ENCODE measurements at regions not wholly inside any gene's neighbourhood (a gene's known extent, or its start where the extent isn't known, plus 50 kb on each side); places are given as distances from the start of the nearest gene placed in this dataset.

- no peaks in the 10 kb centered on the region for H3K36me3 ChIP-seq (ENCODE audit: insufficient read depth, low read length)
- ChIA-PET POLR2A (interaction anchor here (0.9 kb wide), 1 partner anchor 382 kb away, joined by 3 read pairs; no protein-coding TSS in a partner anchor), CTCF (no interaction called here)
- TF ChIP-seq CTCF (IDR thresholded peaks at IDR 0.05), result no peak
- ATAC-seq (ENCODE audit: poor library complexity), result no peak
- no peaks in the 10 kb centered on the region for H3K36me3 Mint-ChIP-seq (ENCODE audit: low read depth)
- H3K27ac Mint-ChIP-seq, result no peak overlapping the region
- H3K27me3 Mint-ChIP-seq, result peaks cover 7% of the 10 kb centered on the region
- no peaks in the 10 kb centered on the region for H3K4me1 ChIP-seq (ENCODE audit: insufficient read depth, low read length)
- no peaks in the 10 kb centered on the region for H3K9me3 ChIP-seq (ENCODE audit: control insufficient read depth in 1 of 2, insufficient read depth in 1 of 2, low read length in 2 of 2)
- H3K27ac ChIP-seq (ENCODE audit: low read depth in 1 of 2, low read length in 2 of 2), result no peak overlapping the region
- no peaks in the 10 kb centered on the region for H3K27me3 ChIP-seq (ENCODE audit: control insufficient read depth in 1 of 2, insufficient read depth in 2 of 2, low read length in 2 of 2)
- no peak overlapping the region for H3K4me3 Mint-ChIP-seq
- intact Hi-C loops (cut with DNase I, micrococcal nuclease), result no loop called here
- no peak for DNase-seq
- no peaks in the 10 kb centered on the region for H3K9me3 Mint-ChIP-seq
- no peaks in the 10 kb centered on the region for H3K4me1 Mint-ChIP-seq (ENCODE audit: low read depth)
- H3K4me3 ChIP-seq (ENCODE audit: low read length), result no peak overlapping the region
Observed at GRCh38 chr7:25779002-25779546, 372.9 kb upstream of the NFE2L3 start.

- Mint-ChIP-seq H3K36me3 (ENCODE audit: low read depth) (no peaks in the 10 kb centered on the region), H3K4me3 (no peak overlapping the region), H3K4me1 (ENCODE audit: low read depth) (no peaks in the 10 kb centered on the region), H3K9me3 (no peaks in the 10 kb centered on the region), H3K27ac (no peak overlapping the region), H3K27me3 (peaks cover 7% of the 10 kb centered on the region)
- TF ChIP-seq CTCF (IDR thresholded peaks at IDR 0.05), result no peak
- Histone ChIP-seq H3K27ac (ENCODE audit: low read depth in 1 of 2, low read length in 2 of 2) (no peak overlapping the region), H3K27me3 (ENCODE audit: control insufficient read depth in 1 of 2, insufficient read depth in 2 of 2, low read length in 2 of 2) (no peaks in the 10 kb centered on the region), H3K9me3 (ENCODE audit: control insufficient read depth in 1 of 2, insufficient read depth in 1 of 2, low read length in 2 of 2) (no peaks in the 10 kb centered on the region), H3K4me3 (ENCODE audit: low read length) (no peak overlapping the region), H3K36me3 (ENCODE audit: insufficient read depth, low read length) (no peaks in the 10 kb centered on the region), H3K4me1 (ENCODE audit: insufficient read depth, low read length) (no peaks in the 10 kb centered on the region)
- ChIA-PET CTCF (no interaction called here), POLR2A (no interaction called here)
- intact Hi-C loops (cut with DNase I, micrococcal nuclease), result no loop called here
- no peak for ATAC-seq (ENCODE audit: poor library complexity)
- no peak for DNase-seq
Observed at GRCh38 chr7:25780904-25781303, 371.1 kb upstream of the NFE2L3 start.

DNA sequence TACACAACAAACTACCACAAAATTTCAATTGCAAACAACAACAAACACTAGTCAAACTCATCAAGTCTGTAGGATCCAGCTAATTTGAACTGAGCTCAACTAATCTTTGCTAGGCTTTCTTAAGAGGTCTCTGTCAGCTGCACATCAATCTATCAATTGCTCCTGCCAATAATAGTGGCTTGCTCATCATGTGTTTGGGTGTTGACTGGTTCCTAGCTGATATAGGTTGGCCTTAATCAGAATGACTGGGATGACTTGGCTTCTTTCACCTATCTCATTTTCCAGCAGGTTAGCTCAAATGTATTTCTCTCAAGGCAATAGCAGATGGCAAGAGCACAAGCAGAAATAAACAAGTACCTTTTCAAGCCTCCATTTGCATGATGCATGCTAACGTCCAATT lies 370.3 kb upstream of the NFE2L3 start:
- Mint-ChIP-seq H3K4me1 (ENCODE audit: low read depth) (no peaks in the 10 kb centered on the region), H3K4me3 (no peak overlapping the region), H3K27ac (no peak overlapping the region), H3K36me3 (ENCODE audit: low read depth) (no peaks in the 10 kb centered on the region), H3K27me3 (peaks cover 7% of the 10 kb centered on the region), H3K9me3 (no peaks in the 10 kb centered on the region)
- ChIA-PET CTCF (interaction anchor here (0.6 kb wide), 1 partner anchor 1728 kb away, joined by 3 read pairs; no protein-coding TSS in a partner anchor), POLR2A (no interaction called here)
- TF ChIP-seq CTCF (IDR thresholded peaks at IDR 0.05), result no peak
- Histone ChIP-seq H3K36me3 (ENCODE audit: insufficient read depth, low read length) (no peaks in the 10 kb centered on the region), H3K27me3 (ENCODE audit: control insufficient read depth in 1 of 2, insufficient read depth in 2 of 2, low read length in 2 of 2) (no peaks in the 10 kb centered on the region), H3K4me1 (ENCODE audit: insufficient read depth, low read length) (no peaks in the 10 kb centered on the region), H3K4me3 (ENCODE audit: low read length) (no peak overlapping the region), H3K27ac (ENCODE audit: low read depth in 1 of 2, low read length in 2 of 2) (no peak overlapping the region), H3K9me3 (ENCODE audit: control insufficient read depth in 1 of 2, insufficient read depth in 1 of 2, low read length in 2 of 2) (no peaks in the 10 kb centered on the region)
- ATAC-seq (ENCODE audit: poor library complexity) (no peak), DNase-seq (no peak)
- intact Hi-C loops (cut with DNase I, micrococcal nuclease), result no loop called here
